GM19455 (cell line): ENCODE measurements at regions not wholly inside any gene's neighbourhood (a gene's known extent, or its start where the extent isn't known, plus 50 kb on each side); places are given as distances from the start of the nearest gene placed in this dataset.

Source experiments
- ATAC-seq: cut with Tn5 transposase; IDR thresholded peaks from one replicate; pipeline ENCODE4 v1.9.1; 2021; ENCODE audit not compliant: unreplicated experiment

DNA sequence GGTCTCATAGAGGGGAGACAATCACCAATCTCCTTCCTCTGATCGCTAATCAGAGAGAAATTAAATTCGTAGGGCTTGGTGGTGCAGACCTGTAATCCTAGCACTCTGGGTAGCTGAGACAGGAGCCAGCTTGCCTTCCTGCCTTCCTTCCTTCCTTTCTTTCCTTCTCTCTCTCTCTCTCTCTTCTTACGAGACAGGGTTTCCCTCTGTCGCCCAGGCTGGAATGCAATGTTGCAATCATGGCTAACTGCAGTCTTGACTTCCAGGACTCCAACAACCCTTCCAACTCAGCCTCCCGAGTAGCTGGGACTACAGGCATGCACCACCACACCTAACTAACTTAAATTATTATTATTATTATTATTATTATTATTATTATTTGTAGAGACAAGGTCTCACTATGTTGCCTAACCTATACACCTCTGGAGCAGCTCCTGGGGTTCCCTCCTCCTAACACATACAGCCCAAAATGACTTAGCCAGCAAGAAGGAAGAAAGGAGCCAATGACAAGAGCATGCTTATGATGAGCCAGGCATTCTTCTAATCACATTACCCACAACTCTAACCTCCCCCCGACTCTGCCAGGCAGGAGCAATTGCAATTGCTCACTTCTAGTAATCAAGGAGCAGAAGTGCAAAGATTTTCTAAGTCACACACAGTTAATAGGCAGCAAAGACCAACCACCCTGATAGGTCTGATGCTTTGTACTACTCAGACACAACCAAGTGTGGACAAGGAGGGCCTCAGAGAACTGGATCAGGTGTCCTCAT is 105.4 kb upstream of the F3 start:
- no peak for ATAC-seq

DNA sequence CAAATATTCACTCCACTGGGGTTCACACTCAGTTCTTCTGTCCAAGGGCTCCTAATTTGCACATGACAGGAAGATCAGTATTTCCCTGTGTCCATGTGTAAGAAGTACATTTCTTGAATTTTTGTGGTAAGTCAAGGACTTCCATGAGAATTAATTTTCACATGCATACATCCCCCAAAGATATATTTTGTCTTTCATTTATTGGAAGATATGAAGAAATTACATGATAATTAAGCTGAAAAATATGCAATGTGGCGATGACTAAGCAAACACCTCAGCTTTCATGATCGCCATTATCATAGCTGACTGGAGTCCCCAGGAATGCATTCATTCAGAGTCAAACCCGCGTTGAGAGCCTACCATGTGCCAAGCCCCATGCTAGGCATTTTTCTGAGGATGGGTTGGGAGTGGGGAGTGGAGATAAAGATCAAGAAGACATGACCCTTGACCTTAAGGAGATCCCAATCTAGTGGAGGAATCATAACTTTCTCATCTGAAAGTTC is 104.6 kb upstream of the F3 start:
- no peak for ATAC-seq

DNA sequence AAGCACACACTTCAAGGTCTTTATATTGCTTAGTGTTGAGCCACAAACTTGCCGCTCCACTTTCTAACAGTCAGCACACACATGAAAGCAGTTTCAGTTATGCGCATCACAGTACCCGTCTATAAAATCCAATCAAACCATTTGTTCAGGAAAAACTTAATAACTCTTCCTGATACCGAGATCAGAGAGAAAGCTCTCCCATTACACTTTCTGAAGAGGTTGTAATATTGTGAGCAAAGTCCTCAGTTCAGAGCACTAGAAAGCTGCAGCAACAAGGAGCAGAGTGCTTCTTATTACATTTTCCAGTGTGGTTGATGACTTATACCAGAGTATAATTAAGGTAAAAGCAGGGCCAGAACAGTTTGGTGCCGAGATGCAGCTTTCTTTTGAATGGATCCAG is 102.8 kb upstream of the F3 start:
- ATAC-seq, result no peak

DNA sequence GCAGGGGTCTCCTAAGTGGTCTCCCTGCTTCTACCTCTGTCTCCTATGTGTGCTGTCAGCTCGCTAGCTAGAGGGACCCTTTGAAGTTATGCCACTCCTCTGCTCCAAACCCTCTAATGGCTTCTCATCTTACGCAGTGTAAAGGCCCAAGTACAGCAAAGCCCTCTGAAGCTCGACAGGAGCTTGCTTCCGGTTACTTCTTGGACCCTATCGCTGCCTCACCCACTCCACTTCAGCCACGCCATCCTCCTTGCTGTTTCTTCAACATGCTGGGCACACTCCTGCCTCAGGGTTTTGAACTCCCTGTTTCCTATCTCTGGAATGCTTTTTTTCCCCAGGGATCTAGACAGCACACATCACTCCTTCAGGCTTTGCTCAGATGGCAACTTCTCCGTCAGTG is 102.3 kb upstream of the F3 start:
- ATAC-seq, result no peak

DNA sequence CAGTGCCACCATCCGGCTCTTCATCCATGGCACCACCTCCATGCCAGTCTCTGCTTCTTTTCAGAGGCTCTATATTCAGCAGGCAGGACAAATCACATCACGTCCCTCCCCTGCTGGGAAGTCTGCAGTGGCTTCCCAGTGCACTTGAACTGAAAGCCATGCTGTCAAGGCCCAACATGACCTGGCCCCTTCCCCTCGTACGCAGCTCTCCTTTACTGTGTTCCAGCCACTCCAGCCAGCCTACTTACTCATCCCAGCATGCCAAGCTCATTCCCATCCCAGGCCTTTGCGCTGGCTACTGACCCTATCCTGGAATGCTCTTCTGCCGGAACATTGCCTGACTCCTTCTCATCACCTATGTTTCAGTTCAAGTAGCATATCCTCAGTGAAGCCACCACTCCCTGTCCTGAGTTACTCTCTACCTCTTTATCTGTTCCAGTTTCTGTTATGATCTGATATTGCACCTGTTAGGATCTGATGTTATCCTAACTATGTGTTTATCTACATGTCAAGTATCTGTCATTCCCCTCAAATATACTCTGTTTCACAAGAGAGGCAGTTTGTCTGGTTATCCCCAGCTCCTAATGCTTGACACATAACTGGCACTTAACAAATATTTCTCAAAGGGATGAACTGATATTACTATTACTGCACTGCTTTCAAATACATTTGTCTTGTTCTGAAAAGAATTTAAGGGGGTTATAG is 101.2 kb upstream of the F3 start:
- no peak for ATAC-seq

DNA sequence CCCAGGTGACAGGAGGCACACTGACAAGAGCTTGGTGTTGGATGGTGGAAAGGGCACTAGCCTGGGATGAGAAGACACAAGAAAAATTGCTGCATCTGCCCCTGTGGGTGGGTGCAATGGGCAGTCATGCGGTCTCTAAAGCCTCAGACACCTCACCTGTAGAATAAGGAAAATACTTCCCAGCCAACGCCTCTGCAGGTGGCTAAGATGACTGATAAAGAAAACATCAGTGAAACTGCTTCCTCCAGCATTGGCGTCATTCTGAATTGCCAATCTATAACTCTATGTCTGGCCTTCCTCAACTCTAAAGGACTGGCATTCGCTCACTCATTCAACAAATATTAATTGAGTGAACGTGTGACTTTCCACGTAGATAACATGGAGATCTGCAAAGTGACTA is 100.4 kb upstream of the F3 start:
- ATAC-seq, result no peak

DNA sequence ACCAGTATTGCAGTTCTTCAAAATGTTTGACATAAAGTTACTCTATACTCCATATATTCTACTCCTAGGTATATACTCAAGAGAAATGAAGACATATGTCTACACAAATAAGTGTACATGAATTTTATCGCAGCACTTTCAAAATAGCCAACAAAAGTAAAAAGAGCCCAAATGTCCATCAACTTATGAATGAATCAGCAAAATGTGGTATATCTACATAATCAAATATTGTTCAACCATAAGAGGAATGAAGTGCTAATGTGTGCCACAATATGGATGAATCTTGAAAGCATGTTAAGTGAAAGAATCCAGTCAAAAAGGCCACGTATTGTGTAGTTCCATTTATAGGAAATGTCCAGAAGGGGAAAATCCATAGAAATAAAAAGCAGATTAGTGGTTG is 98.6 kb upstream of the F3 start:
- no peak for ATAC-seq

DNA sequence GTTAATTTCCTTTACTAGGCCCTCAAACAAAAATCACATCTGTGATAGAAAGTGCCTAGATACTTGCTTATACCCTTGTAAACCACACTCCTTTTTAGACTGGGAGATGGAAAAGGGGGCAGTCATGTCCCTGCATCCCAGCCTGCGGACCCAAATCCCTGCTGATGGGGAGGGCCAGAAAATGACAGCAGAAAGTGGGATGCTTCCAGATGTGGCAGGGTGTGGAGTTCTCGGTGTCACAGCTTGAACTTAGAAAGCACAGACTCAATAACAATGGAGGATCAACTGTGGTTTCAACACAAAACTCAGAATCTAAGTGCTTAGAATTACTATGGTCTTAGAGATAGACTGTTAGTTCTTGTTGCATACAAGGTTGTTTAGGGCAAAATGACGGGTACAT is 95.6 kb upstream of the F3 start:
- no peak for ATAC-seq

DNA sequence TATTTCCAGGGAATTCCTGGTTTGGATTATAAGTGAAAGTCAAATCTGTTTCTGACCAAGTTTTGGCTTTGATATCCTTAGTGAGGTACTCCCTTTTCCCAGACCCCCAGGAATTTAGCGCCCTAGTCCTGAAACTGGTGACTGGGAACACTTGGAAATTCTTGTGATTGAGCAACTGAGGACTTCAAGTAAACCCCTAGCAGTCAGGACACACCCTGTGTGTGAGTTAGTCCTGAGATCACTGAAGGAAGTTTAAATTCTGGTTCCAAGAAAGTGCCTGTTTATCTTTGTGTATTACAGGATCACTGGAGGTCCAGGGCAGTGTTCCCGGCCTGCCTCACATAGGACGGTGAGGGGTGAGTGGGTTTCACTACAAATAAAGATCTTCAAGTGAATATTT is 95.1 kb upstream of the F3 start:
- no peak for ATAC-seq

DNA sequence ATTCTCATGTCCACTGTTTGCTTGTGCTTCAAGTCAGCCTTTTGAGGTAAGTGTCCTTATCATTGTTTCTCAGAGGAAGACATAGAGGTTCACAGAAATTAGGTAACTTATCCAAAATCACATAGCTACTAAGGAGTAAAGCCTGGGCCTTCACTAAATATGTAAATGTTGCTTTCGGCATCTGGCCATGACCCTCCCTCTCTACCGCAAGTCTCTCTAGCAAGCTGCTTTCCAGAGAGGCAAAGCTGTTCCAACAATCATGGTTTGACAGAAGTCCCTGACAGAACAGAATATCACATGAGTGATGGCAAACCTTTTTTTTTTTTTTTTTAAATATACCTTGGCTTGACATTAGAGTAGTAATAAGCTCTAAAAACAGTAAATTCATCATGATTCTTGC is 94.5 kb upstream of the F3 start:
- ATAC-seq, result no peak

DNA sequence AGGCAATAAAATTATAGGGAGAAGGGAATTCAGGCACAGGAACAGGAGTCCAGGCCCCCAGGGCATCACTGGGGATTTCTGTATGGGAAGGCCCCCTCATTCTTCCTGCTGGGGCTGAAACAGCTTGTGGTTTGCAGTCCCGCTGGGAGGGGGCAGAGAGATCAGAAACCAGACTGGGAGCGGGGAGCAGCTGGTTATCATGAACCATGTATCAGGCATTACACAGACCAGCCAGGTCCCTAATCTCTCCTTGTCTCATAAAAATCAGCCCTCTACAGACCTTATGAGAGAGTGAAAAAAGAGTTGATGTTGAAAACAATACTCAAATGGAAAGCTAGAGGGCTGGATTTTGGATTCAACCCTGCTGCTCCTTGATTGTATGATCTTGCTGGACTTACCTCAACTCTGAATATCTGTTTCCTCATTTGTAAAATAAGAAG is 93.4 kb upstream of the F3 start:
- ATAC-seq, result no peak

DNA sequence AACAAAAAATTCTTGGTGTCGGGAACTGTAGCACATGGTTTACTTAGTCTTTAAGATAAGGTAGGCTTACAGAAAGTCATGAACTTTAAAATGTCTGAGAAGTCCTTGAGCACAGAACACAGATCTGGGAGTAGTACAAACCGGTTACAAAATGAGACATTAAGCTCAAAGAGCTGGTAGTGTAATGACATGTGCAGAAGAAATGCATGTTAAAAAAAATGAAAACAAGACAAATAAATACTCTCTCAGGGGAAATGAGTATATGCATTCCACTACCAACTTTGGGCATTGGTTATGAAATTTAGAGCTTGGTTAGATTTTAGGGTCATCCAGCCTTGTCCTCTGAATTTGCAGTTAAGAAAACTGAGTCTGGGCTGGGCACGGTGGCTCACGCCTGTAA is 91.5 kb upstream of the F3 start:
- no peak for ATAC-seq

DNA sequence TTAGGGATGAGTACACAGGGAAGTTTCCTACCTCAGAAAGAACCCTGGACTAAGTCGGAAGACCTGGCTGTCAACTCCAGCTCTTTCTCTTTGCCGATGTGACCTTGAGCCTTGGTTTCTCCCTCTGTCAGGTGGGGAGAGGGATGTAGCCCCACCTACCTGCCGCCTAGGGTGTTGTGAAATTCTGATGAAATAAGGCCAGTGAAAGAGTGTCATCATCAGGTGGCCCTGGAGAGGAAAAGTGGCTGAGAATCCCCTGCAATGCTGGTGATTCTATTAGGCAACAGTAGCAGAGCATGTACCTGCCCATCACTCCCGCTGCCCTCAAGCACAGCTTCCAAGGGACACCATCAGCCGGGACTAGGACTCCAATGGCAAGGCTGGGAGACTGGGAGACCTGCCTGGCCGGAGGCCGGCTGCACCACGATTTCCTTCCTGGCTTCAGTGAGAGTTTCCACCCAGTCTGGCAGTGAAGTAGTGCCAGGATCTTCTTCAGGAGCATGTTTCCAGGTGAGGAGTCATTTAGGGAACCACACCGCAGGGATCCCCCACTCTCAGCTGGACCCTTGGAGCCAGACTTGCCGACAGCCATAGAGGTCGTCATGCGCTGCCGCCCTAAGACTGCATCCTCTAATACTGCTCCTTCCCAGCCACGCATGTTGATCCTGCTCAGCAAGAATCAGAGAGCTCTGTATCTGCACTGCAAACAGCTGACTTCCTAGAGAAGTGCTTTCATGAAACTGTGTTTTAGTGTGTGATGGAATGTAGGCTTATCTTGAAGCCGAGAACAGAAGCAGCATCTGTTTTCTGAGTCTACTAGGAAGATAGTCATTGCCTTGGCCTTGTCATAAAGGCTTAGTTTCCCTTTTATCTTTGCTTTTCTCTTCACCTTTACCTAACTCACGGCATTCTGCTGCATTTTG is 88.0 kb upstream of the F3 start:
- no peak for ATAC-seq

DNA sequence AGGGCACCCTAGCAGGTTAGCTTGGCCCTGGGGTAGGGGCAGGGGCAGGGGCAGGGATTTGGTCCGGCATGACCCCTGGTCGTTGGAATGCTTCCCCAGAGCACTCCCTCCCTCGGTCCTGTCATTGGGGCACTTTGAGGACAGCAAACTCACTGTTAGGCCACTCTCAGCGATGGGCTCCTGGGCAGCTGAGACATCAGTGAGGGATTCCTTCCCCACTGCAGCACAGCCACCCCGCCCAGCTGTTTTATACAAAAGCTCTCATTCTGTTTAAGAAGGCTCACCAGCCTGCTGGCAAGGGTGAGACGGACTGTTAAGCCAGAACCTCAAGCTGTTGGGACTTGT is 86.9 kb upstream of the F3 start:
- ATAC-seq, result no peak

DNA sequence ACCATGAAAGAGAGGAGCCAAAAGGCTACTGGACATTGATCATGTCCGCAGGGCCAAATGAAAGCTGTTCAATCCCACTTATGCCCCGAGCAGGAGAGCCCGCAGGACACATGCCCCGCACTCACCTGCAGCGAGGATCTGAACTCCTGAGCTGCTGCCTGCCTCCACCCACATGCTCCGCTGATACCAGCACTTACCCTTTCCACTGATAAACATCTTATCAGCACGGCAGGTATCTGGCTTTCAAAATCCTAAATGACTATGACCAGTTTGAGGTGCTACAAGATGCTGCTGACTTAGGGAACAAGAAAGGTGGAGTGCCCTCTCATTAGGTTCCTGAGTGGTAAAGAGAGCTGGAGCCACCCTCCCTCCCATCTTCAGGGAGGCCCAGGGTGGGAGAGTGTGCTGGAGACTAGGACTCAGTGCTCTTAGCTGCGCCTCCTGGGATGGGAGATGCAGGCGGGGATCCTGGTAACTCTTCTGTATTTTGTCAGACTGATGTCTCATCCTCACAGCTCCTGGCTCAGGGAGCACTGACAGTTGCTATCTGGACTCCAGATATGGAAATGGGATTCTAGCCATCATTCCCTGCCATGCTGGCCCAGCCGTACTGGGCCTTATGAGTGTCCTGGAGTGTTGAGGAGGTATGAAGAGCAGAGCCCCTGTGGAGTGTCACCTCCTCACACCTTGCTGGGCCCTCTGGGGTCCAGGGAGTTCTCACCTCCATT is 86.4 kb upstream of the F3 start:
- ATAC-seq, result no peak

DNA sequence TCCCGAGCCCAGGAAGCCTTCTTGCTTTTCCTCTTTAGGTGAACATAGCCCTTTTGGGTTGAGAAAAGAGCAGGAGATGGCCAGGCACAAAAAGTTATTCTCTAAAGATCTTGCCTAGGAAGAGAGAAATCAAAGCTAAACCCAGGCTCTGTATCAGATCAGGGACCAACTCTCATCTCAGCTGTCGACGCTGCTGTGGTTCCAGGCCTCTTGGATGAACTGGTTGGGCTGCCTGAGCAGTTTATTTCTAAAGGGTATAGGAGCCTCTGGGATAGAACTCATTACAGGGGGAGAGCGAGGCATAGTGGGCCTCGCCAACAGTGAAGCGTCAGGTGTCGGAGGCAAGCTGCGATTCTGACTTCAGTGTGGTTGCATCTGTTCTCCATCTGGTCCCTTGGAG is 82.6 kb upstream of the F3 start:
- no peak for ATAC-seq

DNA sequence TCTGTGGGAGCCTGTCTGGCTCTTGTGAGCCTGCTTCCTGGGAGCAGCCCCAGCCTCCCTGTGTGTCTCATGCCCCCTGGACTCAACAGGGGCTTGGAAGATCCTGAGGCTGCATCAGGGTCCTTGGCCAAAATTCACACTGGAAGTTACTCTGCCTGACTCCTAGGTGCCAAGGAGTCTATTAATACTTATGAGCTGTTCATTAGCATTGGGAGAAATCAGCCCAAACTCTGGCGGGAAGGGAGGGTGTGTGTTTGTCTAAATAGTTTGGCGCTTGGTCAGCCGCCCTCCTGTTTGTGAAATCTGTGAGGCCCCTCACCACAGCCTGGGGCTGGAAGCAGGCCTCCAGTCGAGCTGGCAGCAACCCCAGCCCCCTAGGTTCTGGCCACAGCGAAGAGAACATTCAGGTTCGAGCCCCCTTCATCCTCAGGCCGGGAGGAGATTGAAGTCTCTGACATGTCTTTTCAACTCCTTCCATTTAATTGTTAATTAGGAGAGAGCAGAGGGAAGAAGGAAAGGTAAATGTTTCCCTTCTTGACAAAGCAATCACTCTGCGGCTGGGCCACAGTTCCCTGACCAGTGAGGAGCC is 82.1 kb upstream of the F3 start:
- ATAC-seq, result no peak

DNA sequence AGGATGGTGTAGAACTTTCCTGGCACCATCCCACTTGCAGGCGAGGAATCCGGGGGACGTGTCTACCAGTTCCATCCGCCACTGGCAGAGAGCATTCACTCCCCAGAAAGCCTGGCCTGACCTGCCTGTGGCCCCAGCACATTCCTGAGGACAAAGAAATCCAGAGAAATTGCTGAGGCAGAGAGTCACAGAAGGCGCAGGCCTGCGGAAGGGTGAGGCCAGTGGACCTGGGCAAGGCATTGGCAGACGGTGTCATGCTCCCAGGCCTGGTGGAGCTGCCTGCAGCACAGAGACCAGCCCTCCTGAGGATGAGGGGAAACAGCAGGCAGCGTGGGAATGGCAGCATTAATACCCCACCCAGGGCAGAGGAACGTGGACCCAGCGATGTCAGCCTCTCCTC is 81.2 kb upstream of the F3 start:
- ATAC-seq, result no peak

DNA sequence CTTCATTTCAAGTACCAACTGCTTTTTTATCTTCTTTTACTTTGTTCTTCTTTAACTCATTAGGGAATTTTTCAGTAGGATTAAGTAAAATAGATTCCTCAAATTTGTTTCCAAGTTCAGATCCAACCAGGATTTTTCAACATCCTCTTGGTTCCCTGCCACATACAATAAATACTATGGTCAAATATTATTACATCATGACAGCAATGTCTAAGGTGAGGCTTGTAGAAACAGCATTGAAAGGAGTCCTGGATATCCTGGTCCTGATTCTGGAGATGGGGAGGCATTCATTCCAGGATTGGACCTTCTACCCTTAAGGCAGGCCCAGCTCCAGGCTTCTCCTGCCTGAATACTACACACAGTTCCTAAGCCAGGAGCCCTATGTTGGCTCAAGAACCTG is 80.2 kb upstream of the F3 start:
- ATAC-seq, result no peak

DNA sequence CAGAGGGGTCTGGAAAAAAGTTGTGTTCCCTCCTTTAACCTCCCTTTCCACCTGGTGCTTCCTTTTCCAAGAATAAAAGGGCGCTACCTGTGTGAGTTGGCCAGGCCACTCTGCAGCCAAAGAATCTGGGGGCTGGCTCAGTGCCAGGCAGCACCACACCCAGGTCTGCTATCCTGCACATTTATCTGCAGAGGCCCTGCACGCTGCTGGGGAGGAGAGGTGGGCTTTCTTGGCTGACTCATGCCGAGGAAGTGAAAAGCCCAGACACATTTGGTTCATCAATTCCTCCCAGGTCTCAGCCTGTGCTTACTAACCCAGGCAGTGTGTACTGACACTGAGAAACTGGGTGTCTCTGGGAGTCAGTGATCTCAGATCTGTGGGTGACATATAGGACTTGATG is 79.8 kb upstream of the F3 start:
- ATAC-seq, result no peak
